RWPE2 (cell line): ENCODE measurements at regions not wholly inside any gene's neighbourhood (a gene's known extent, or its start where the extent isn't known, plus 50 kb on each side); places are given as distances from the start of the nearest gene placed in this dataset.

Experiments used
- ATAC-seq: fragments of 200-7000 bp; cut with Tn5 transposase; 3 replicates; pipeline ENCODE4 v1.9.1; 2021; ENCODE audit warnings: low read depth
- DNase-seq: peaks from one replicate; pipeline ENCODE4 v3.0.0-alpha.2; 2020; ENCODE audit warnings: low spot score
- H3K27ac ChIP-seq: fragments of 450-650 bp; 2 replicates; pipeline ENCODE4 v1.5.1; 2017; ENCODE audit warnings: mild to moderate bottlenecking; ENCODE audit not compliant: poor library complexity, severe bottlenecking
- H3K27me3 ChIP-seq: fragments of 250-450 bp; sonication (Bioruptor Pico); 2 replicates; pipeline ENCODE4 v1.5.1; 2021; ENCODE audit warnings: mild to moderate bottlenecking, moderate library complexity; ENCODE audit not compliant: insufficient read depth, poor library complexity, severe bottlenecking
- H3K36me3 ChIP-seq: fragments of 250-450 bp; sonication (Bioruptor Pico); 2 replicates; pipeline ENCODE4 v1.5.1; 2020; ENCODE audit warnings: low read depth, mild to moderate bottlenecking, moderate library complexity
- H3K4me1 ChIP-seq: fragments of 250-450 bp; sonication (Bioruptor Pico); 2 replicates; pipeline ENCODE4 v1.5.1; 2021; ENCODE audit warnings: mild to moderate bottlenecking, moderate library complexity; ENCODE audit not compliant: insufficient read depth, poor library complexity, severe bottlenecking
- H3K4me3 ChIP-seq: fragments of 250-450 bp; sonication (Bioruptor Pico); 2 replicates; pipeline ENCODE4 v1.5.1; 2021; ENCODE audit warnings: mild to moderate bottlenecking, moderate library complexity; ENCODE audit not compliant: severe bottlenecking
- H3K9me3 ChIP-seq: fragments of 250-450 bp; sonication (Bioruptor Pico); 2 replicates; pipeline ENCODE4 v1.5.1; 2021; ENCODE audit warnings: mild to moderate bottlenecking, moderate library complexity; ENCODE audit not compliant: severe bottlenecking
- CTCF ChIP-seq: fragments of 450-650 bp; IDR thresholded peaks from one replicate; pipeline ENCODE4 v1.5.1; 2017; ENCODE audit warnings: mild to moderate bottlenecking, moderate library complexity; ENCODE audit not compliant: poor library complexity, severe bottlenecking

GRCh38 chrX:144715337-144715736, 532.0 kb upstream of the SPANXN1 start:
- H3K27ac ChIP-seq, result no peak overlapping the region
- no peaks in the 10 kb centered on the region for H3K4me1 ChIP-seq
- H3K9me3 ChIP-seq, result no peaks in the 10 kb centered on the region
- ATAC-seq (no peak), DNase-seq (no peak)
- no peaks in the 10 kb centered on the region for H3K36me3 ChIP-seq
- no peaks in the 10 kb centered on the region for H3K27me3 ChIP-seq
- TF ChIP-seq CTCF, result no peak
- no peak overlapping the region for H3K4me3 ChIP-seq

DNA sequence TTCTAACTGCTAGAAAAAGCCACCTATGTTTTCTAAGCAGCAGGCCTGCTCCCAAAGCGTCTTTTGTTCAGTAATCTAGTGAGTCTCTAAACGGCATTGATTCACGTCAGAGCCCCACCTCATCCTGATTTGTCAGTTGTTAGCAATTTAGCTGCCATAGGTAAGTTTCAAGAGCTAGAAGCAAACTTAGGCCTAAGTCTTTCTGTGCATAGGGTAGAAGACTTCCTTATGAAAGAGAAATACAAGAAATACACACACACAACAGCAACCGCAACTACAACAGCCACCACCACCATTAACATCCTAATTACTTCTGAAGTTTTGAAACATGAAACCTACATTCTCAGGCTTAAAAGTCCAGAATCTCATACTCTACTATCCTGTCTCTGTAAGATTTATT, 531.1 kb upstream of the SPANXN1 start:
- H3K9me3 ChIP-seq, result no peaks in the 10 kb centered on the region
- H3K4me1 ChIP-seq, result no peaks in the 10 kb centered on the region
- no peaks in the 10 kb centered on the region for H3K27me3 ChIP-seq
- no peak for ATAC-seq
- no peak overlapping the region for H3K27ac ChIP-seq
- no peaks in the 10 kb centered on the region for H3K36me3 ChIP-seq
- H3K4me3 ChIP-seq, result no peak overlapping the region
- DNase-seq, result no peak
- TF ChIP-seq CTCF, result no peak

GRCh38 chrX:144717682-144718081, 529.6 kb upstream of the SPANXN1 start:
- H3K4me3 ChIP-seq, result no peak overlapping the region
- no peaks in the 10 kb centered on the region for H3K4me1 ChIP-seq
- no peaks in the 10 kb centered on the region for H3K36me3 ChIP-seq
- no peaks in the 10 kb centered on the region for H3K27me3 ChIP-seq
- H3K9me3 ChIP-seq, result no peaks in the 10 kb centered on the region
- ATAC-seq (no peak), DNase-seq (no peak)
- H3K27ac ChIP-seq, result no peak overlapping the region
- no peak for TF ChIP-seq CTCF

- DNase-seq (no peak), ATAC-seq (no peak)
- H3K9me3 ChIP-seq, result no peaks in the 10 kb centered on the region
- H3K36me3 ChIP-seq, result no peaks in the 10 kb centered on the region
- H3K4me3 ChIP-seq, result no peak overlapping the region
- no peak overlapping the region for H3K27ac ChIP-seq
- H3K4me1 ChIP-seq, result no peaks in the 10 kb centered on the region
- no peak for TF ChIP-seq CTCF
- no peaks in the 10 kb centered on the region for H3K27me3 ChIP-seq
Observed at GRCh38 chrX:144722307-144722706, 525.0 kb upstream of the SPANXN1 start.

GRCh38 chrX:144730471-144730870, 516.8 kb upstream of the SPANXN1 start:
- TF ChIP-seq CTCF, result no peak
- no peaks in the 10 kb centered on the region for H3K9me3 ChIP-seq
- peak overlapping the region; percentile 86 for H3K27ac ChIP-seq
- no peak overlapping the region for H3K4me3 ChIP-seq
- DNase-seq (no peak), ATAC-seq (peak; percentile 53)
- H3K36me3 ChIP-seq, result no peaks in the 10 kb centered on the region
- no peaks in the 10 kb centered on the region for H3K27me3 ChIP-seq
- peaks cover 8% of the 10 kb centered on the region for H3K4me1 ChIP-seq
